CD4-positive, alpha-beta memory T cell (primary cell): ENCODE measurements at regions not wholly inside any gene's neighbourhood (a gene's known extent, or its start where the extent isn't known, plus 50 kb on each side); places are given as distances from the start of the nearest gene placed in this dataset.

Experiments
- CTCF ChIA-PET: fragments of 350-600 bp; sonication (Branson Sonifier 250); formaldehyde crosslinking; loops from one replicate; lab custom pipeline; 2021; ENCODE audit warnings: inconsistent platforms; ENCODE audit not compliant: partially characterized antibody; lab: Charles Lee
- POLR2A ChIA-PET: fragments of 350-600 bp; sonication (Branson Sonifier 250); formaldehyde crosslinking; loops from one replicate; lab custom pipeline; 2021; ENCODE audit not compliant: partially characterized antibody; lab: Charles Lee
- DNase-seq, 5 donors: peaks; one replicate each; pipeline versions ENCODE4 v3.0.0 to v3.0.0-alpha.2; 2020 to 2022; ENCODE audit warnings: mixed read lengths in 1 of 5
- H3K27ac ChIP-seq: one replicate; pipeline ENCODE4 v1.7.0; 2013; ENCODE audit warnings: low read depth, low read length
- H3K27me3 ChIP-seq: 2 replicates; pipeline ENCODE4 v1.7.0; 2013; ENCODE audit warnings: mild to moderate bottlenecking, low read length, moderate library complexity; ENCODE audit not compliant: insufficient read depth
- H3K36me3 ChIP-seq: 2 replicates; pipeline ENCODE4 v1.7.0; 2013; ENCODE audit warnings: mild to moderate bottlenecking, low read length, moderate library complexity; ENCODE audit not compliant: insufficient read depth
- H3K4me1 ChIP-seq: 2 replicates; pipeline ENCODE4 v1.7.0; 2013; ENCODE audit warnings: mild to moderate bottlenecking, low read length, moderate library complexity; ENCODE audit not compliant: insufficient read depth
- H3K4me3 ChIP-seq, 2 donors: one replicate each; pipeline ENCODE4 v1.7.0; 2013; ENCODE audit warnings: low read length in 2 of 2, mild to moderate bottlenecking in 1 of 2
- H3K9me3 ChIP-seq, 2 donors: one replicate each; pipeline ENCODE4 v1.7.0; 2013; ENCODE audit warnings: low read length in 2 of 2, control low read depth in 1 of 2; ENCODE audit not compliant: control insufficient read depth in 1 of 2
- H3K27ac Mint-ChIP-seq, 7 donors: one replicate each; pipeline ENCODE4 v1.8.0; 2020 to 2021; ENCODE audit warnings: mixed read lengths in 7 of 7, mild to moderate bottlenecking in 6 of 7, inconsistent platforms in 3 of 7, moderate library complexity in 3 of 7
- H3K27me3 Mint-ChIP-seq, 2 donors: one replicate each; pipeline ENCODE4 v1.8.0; 2020 to 2021; ENCODE audit warnings: mixed read lengths in 2 of 2
- H3K36me3 Mint-ChIP-seq, 2 donors: one replicate each; pipeline ENCODE4 v1.8.0; 2020 to 2021; ENCODE audit warnings: mixed read lengths in 2 of 2, inconsistent platforms in 1 of 2, mild to moderate bottlenecking in 1 of 2
- H3K4me1 Mint-ChIP-seq, 4 donors: one replicate each; pipeline ENCODE4 v1.8.0; 2020 to 2021; ENCODE audit warnings: mixed read lengths in 4 of 4, mild to moderate bottlenecking in 1 of 4
- H3K4me3 Mint-ChIP-seq, 8 donors: one replicate each; pipeline ENCODE4 v1.8.0; 2020 to 2021; ENCODE audit warnings: mixed read lengths in 8 of 8, mild to moderate bottlenecking in 7 of 8, moderate library complexity in 6 of 8, inconsistent platforms in 3 of 8
- H3K9me3 Mint-ChIP-seq, 8 donors: one replicate each; pipeline ENCODE4 v1.8.0; 2020 to 2021; ENCODE audit warnings: mixed read lengths in 8 of 8, mild to moderate bottlenecking in 5 of 8, inconsistent platforms in 3 of 8, moderate library complexity in 1 of 8
- intact Hi-C: fragments of 100-400 bp; cut with micrococcal nuclease; formaldehyde crosslinking; loops from one replicate; pipeline ENCODE4 v1.15.1; 2023

DNA sequence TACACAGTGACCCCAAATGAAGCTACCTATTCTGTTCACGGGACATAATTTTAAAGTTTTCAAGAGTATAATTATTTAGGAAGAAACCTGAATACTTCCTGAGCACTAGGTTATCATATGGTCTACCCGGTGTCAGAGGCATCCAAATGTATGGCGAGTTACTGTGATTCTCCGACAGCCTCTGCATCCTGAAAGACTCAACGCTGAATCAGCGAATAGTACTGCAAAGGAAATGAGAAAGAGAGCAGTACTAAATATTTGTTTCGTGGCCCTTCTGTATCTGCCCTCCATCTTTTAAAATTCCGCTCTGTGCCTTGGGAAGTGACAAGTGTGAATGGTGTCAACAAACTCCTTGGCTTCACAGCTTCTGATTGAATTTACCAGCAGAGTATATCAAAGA lies 358.0 kb upstream of the ZEB2 start:
- Mint-ChIP-seq H3K4me3 (no peak overlapping the region), H3K4me1 (no peaks in the 10 kb centered on the region), H3K27ac (no peak overlapping the region), H3K27me3 (peaks cover 0 to 2% of the 10 kb centered on the region in 2 donors), H3K9me3 (peaks cover 0 to 2% (median 0%) of the 10 kb centered on the region in 8 donors), H3K36me3 (no peaks in the 10 kb centered on the region)
- intact Hi-C loops = no loop called here
- H3K4me3 ChIP-seq = no peak overlapping the region
- ChIA-PET POLR2A (no interaction called here), CTCF (no interaction called here)
- no peaks in the 10 kb centered on the region for H3K9me3 ChIP-seq
- H3K27me3 ChIP-seq = no peaks in the 10 kb centered on the region
- DNase-seq = no peak
- H3K4me1 ChIP-seq = no peaks in the 10 kb centered on the region
- H3K36me3 ChIP-seq = no peaks in the 10 kb centered on the region
- no peak overlapping the region for H3K27ac ChIP-seq

- DNase-seq = no peak
- no peaks in the 10 kb centered on the region for H3K4me1 ChIP-seq
- no peak overlapping the region for H3K27ac Mint-ChIP-seq
- H3K27me3 Mint-ChIP-seq = peaks cover 0 to 2% of the 10 kb centered on the region in 2 donors
- no peaks in the 10 kb centered on the region for H3K36me3 ChIP-seq
- no peaks in the 10 kb centered on the region for H3K9me3 Mint-ChIP-seq
- ChIA-PET POLR2A (no interaction called here), CTCF (no interaction called here)
- H3K27me3 ChIP-seq = no peaks in the 10 kb centered on the region
- H3K4me3 Mint-ChIP-seq = no peak overlapping the region
- no peaks in the 10 kb centered on the region for H3K4me1 Mint-ChIP-seq
- intact Hi-C loops = no loop called here
- H3K9me3 ChIP-seq = no peaks in the 10 kb centered on the region
- H3K4me3 ChIP-seq = no peak overlapping the region
- no peak overlapping the region for H3K27ac ChIP-seq
- no peaks in the 10 kb centered on the region for H3K36me3 Mint-ChIP-seq
These were observed 356.1 kb upstream of the ZEB2 start for GRCh38 chr2:144876013-144876412.

DNA sequence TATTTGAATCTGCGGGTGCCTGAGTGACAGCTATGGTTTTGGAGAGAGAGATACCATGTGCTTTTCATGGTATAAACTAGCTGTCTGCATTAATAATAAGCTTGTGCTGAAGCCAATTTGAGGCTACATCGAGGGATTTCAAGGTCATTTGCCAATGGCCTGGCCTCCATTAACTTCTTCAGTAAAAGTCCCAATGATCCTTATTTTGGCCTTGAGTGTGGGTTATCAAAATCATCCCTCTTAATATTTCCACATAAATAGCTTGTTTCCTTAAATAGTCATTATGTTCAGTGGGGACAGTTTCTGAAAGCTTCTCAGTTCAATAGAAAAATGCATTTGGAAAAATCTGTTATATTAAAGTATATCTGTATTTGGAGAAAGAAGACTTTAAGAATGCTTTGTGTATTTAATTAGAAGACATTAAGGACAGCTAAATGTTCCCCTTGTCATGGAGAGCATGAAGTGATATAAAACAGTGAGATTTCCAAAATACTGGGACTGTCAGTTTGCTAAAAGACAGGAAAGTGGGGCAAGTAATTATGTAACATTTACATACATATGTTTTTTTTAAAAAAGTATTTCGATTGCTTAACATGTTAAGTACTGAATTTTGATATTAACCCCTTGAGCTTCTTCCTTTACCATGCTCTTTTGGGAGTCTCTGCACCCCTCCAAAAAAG lies 355.5 kb upstream of the ZEB2 start:
- no peaks in the 10 kb centered on the region for H3K4me1 ChIP-seq
- no peak for DNase-seq
- H3K27ac ChIP-seq = no peak overlapping the region
- no peaks in the 10 kb centered on the region for H3K27me3 ChIP-seq
- POLR2A ChIA-PET = no interaction called here
- Mint-ChIP-seq H3K27me3 (peaks cover 0 to 2% of the 10 kb centered on the region in 2 donors), H3K27ac (no peak overlapping the region), H3K4me1 (no peaks in the 10 kb centered on the region), H3K4me3 (no peak overlapping the region), H3K9me3 (no peaks in the 10 kb centered on the region), H3K36me3 (no peaks in the 10 kb centered on the region)
- CTCF ChIA-PET = no interaction called here
- intact Hi-C loops = no loop called here
- H3K4me3 ChIP-seq = no peak overlapping the region
- no peaks in the 10 kb centered on the region for H3K36me3 ChIP-seq
- no peaks in the 10 kb centered on the region for H3K9me3 ChIP-seq

DNA sequence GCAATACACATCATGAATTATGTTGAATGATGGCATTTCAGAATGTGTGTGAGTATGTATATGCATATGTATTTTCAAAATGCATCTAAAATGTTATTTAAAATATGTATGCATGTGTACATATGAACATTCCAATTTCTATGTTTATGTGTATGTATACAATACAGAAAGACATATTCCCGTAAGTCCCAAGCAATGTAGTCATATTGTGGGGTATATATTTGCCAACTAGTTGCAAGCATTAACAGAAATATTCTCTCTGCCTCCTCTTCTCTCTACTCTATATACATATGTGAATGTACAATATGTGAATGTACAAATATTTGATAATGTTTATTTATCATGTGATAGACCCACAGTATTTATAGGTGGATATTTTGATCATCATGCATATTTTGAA lies 345.8 kb upstream of the ZEB2 start:
- H3K4me1 Mint-ChIP-seq = no peaks in the 10 kb centered on the region
- H3K9me3 Mint-ChIP-seq = peaks cover 0 to 4% (median 0%) of the 10 kb centered on the region in 8 donors
- Histone ChIP-seq H3K27me3 (no peaks in the 10 kb centered on the region), H3K4me1 (no peaks in the 10 kb centered on the region), H3K27ac (no peak overlapping the region), H3K9me3 (no peaks in the 10 kb centered on the region), H3K36me3 (no peaks in the 10 kb centered on the region), H3K4me3 (no peak overlapping the region)
- H3K36me3 Mint-ChIP-seq = no peaks in the 10 kb centered on the region
- intact Hi-C loops = no loop called here
- ChIA-PET CTCF (no interaction called here), POLR2A (no interaction called here)
- no peak overlapping the region for H3K27ac Mint-ChIP-seq
- no peak for DNase-seq
- H3K27me3 Mint-ChIP-seq = no peaks in the 10 kb centered on the region
- H3K4me3 Mint-ChIP-seq = no peak overlapping the region

GRCh38 chr2:144859716-144860115 lies 339.8 kb upstream of the ZEB2 start:
- Histone ChIP-seq H3K9me3 (no peaks in the 10 kb centered on the region), H3K27me3 (no peaks in the 10 kb centered on the region), H3K4me1 (no peaks in the 10 kb centered on the region), H3K4me3 (no peak overlapping the region), H3K27ac (no peak overlapping the region), H3K36me3 (no peaks in the 10 kb centered on the region)
- Mint-ChIP-seq H3K4me1 (no peaks in the 10 kb centered on the region), H3K27me3 (no peaks in the 10 kb centered on the region), H3K4me3 (no peak overlapping the region), H3K9me3 (peaks cover 0 to 6% (median 0%) of the 10 kb centered on the region in 8 donors), H3K36me3 (no peaks in the 10 kb centered on the region), H3K27ac (no peak overlapping the region)
- no peak for DNase-seq
- ChIA-PET CTCF (no interaction called here), POLR2A (no interaction called here)
- intact Hi-C loops = no loop called here

DNA sequence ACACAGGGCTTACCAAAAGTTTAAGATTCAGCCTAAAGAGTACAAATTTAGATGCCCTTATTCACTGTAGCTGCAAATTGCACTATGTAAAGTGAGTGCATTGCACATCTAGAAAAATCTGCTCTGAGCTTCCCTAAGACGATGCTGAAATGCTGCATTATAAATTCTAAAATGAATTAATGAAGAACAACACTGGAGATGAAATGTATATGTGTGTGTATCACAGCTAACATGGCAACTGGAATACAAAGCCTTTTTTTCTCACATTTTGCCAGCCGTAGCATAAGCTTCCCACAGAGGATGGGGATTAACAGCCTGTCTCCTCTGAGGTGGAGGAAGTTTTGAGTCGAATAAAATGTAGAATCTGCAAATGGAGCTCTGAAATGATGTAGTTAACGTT lies 338.3 kb upstream of the ZEB2 start:
- Mint-ChIP-seq H3K4me1 (no peaks in the 10 kb centered on the region), H3K27ac (no peak overlapping the region), H3K36me3 (no peaks in the 10 kb centered on the region), H3K4me3 (no peak overlapping the region), H3K27me3 (no peaks in the 10 kb centered on the region), H3K9me3 (peaks cover 0 to 7% (median 0%) of the 10 kb centered on the region in 8 donors)
- H3K4me1 ChIP-seq = no peaks in the 10 kb centered on the region
- no peaks in the 10 kb centered on the region for H3K27me3 ChIP-seq
- no peak overlapping the region for H3K27ac ChIP-seq
- no peaks in the 10 kb centered on the region for H3K36me3 ChIP-seq
- no peak for DNase-seq
- no peak overlapping the region for H3K4me3 ChIP-seq
- ChIA-PET CTCF (no interaction called here), POLR2A (no interaction called here)
- intact Hi-C loops = no loop called here
- H3K9me3 ChIP-seq = no peaks in the 10 kb centered on the region

- no peaks in the 10 kb centered on the region for H3K4me1 Mint-ChIP-seq
- H3K27me3 Mint-ChIP-seq = no peaks in the 10 kb centered on the region
These were observed 334.7 kb upstream of the ZEB2 start for GRCh38 chr2:144854596-144854995.

More at GRCh38 chr2:144854596-144854995, 334.7 kb upstream of the ZEB2 start:
- H3K9me3 Mint-ChIP-seq = peaks cover 0 to 4% (median 0%) of the 10 kb centered on the region in 8 donors
- ChIA-PET CTCF (no interaction called here), POLR2A (no interaction called here)
- Histone ChIP-seq H3K9me3 (no peaks in the 10 kb centered on the region), H3K27ac (no peak overlapping the region), H3K4me3 (no peak overlapping the region), H3K27me3 (no peaks in the 10 kb centered on the region), H3K36me3 (no peaks in the 10 kb centered on the region), H3K4me1 (no peaks in the 10 kb centered on the region)
- H3K36me3 Mint-ChIP-seq = no peaks in the 10 kb centered on the region
- no peak for DNase-seq
- intact Hi-C loops = no loop called here
- no peak overlapping the region for H3K4me3 Mint-ChIP-seq
- H3K27ac Mint-ChIP-seq = no peak overlapping the region
